Hypothalamus (tissue), 51 donors: ENCODE measurements at regions not wholly inside any gene's neighbourhood (a gene's known extent, or its start where the extent isn't known, plus 50 kb on each side); places are given as distances from the start of the nearest gene placed in this dataset.

Source experiments
- DNase-seq, 51 donors: peaks; one replicate each; lab custom pipeline; 2025; lab: John Stamatoyannopoulos, UW

DNA sequence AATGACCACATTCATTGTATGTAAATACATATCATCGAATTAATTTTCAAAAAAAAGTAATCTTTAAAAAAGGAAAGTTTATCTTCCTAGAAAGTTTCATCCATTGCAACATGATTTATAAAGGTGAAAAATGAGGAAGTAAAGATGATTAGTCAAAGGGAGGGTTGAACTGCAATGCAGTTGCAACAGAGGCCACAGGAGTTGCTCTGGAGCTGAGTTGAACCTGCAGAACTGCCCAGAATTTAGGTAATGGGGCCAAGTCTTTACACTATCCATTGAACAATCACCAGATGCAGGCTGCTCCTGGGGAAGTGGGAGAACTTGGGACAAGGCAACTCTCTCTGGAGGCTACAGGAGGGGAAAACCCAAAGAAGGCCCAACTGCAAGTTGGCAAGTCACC lies 390.7 kb downstream of the METTL4 start:
- no peak for DNase-seq

GRCh38 chr18:2183432-2183831 lies 387.9 kb downstream of the METTL4 start:
- no peak for DNase-seq

DNA sequence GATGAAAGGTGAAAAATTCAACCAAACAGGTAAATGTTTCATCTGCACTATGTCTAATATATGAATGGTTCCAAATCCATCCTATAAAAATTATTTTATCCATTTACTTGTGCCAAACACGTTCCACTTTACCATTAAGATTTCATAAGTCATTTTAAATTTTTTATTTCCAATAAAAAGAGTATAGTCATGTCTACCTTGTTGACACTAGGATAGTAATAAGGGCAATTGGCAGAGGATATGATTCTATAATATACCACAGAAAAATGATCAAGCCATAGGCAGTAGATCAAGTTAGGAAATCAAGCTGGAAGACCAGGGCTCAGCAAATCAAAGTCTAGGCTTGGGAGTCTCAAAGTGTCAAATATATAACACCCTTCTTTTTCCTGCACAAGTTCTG lies 384.3 kb downstream of the METTL4 start:
- no peak for DNase-seq

- no peak for DNase-seq
Measured at GRCh38 chr18:2188258-2188657, 383.0 kb downstream of the METTL4 start.

- no peak for DNase-seq
Measured at GRCh38 chr18:2191180-2191790, 380.0 kb downstream of the METTL4 start.

- no peak for DNase-seq
Measured at GRCh38 chr18:2192562-2192961, 378.7 kb downstream of the METTL4 start.

GRCh38 chr18:2197946-2198345 lies 373.4 kb downstream of the METTL4 start:
- DNase-seq = no peak

- no peak for DNase-seq
Measured at GRCh38 chr18:2199060-2199459, 372.2 kb downstream of the METTL4 start.

DNA sequence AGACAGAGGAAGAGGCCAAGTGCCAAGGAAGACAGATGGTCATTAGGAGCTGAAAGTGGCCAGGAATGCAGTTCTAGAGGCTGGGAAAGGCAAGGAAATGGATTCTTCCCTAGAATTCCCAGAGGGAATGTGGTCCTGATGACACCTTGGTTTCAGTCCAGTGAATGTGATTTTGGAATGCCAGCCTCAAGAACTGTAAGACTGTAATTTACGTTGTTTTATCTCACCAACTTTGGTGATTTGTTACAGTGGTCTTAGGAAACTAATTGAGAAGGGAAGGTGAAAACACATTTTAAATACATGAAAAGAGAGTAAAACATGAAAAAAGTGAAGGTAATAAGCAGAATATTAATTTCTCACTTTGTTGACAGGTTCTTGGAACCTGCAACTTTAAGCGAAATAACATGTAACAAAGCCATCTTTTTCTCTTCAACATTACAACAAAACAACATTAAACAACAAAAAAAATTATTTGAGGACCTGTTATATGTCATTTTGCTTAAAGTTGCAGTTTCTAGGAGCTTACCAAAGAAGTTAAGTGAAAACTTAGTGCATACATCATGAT lies 370.2 kb downstream of the METTL4 start:
- no peak for DNase-seq

DNA sequence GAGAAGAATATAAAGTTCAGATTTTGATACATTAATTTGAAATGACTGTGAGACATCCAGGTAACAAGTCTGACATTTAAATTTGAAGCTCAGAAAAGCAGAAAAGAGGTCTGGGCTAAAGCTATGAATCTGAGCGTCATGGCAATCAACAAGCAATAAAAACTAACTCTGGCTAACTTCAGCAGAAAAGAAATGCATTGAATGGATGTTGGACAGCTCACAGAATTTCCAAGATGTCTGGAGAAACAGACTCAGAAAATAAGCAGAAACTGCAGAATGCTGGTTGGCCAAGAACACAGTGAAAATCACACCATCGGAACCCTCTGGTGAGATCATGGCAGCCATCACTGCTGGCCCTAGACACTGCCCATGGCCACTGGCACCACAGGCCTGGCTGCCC lies 366.6 kb downstream of the METTL4 start:
- DNase-seq = no peak

DNA sequence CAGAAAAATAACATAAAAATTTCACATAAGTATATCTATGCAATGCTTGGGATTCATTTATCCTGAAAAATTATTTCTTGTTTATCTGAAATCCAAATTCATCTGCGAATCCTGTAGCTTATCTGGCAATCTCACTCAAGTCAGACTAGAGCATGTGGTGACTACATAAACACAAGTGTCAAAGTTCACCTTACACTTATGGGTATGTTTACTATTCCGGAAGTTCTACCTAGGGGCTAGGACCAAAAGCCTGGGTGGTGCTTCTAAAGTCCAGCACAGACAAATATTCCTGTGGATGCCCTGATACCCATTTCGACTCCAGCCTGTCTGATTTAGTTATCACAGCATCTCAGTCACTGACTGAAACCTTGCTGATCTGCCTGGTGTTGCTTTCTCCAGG lies 364.0 kb downstream of the METTL4 start:
- DNase-seq = no peak

- no peak for DNase-seq
Measured at GRCh38 chr18:2212598-2213205, 358.6 kb downstream of the METTL4 start.

DNA sequence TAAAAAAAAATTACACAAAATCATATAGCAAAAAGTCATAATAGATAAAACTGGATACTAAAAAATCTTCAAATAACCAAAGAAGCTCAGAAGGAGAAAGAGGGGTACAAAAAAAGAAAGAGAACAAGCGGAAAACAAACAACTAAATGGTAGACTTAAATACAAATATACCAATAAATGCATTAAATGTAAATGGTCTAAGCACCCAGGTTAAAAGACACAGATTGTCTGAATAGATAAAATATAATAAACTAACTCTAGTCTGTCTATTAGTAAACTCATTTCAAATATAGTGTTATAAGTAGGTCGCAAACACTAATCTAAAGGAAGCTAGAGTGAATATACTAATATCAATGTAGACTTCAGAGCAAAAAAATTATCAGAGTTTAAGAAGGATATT lies 357.4 kb downstream of the METTL4 start:
- DNase-seq = no peak

DNA sequence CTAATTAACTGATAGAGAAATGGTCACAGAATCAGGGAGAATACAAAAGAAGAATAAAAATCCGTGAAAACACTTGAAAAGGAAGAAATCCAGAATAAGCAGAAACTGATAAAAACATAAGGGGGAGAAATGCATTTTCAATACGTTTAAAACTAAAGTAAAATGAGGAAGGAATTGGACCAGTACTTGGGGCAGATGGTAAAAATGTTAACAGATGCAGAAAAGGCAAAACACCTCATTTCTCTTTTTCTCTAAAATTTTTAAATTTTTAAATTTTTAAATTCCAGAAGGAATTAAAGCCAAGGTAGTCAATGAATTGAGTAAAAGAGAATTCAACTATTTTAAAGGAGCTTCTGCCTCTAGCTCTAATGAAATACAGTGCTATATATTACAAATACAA lies 353.9 kb downstream of the METTL4 start:
- no peak for DNase-seq

DNA sequence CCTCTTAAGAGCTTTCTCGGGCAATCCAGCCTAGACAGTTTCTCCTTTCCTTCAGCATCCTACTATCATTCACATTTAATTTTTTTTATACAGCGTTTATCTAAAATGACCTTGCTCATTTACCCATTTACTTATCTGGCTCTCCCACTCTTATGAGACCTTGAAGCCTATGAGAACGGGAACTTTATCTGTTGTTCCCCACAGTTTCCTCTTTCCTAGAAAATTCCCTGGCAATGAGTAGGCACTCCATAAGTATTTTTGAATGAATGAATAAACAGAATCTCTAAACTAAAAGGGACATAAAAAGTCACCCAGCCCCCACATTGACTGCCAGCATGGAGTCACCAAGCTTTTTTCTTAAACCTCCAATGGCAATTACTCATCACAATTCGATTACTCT lies 353.2 kb downstream of the METTL4 start:
- no peak for DNase-seq

DNA sequence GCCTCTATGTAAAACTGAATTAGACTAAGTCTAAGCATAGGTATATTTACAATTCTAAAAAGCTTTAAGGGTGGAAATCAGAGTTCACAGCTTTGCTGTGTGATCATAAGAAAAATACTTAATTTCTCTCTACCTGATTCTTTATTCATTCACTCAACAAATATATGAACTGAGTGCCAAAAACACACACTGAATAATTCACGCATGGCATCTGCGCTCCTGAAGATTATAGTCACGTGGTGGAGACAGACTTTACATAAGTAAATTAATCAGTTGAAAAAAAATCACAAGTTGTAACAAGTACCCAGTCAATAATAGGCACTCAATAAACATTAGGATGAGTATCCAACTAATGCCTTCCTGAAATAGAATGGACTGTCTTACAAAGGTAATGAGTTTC lies 351.6 kb downstream of the METTL4 start:
- no peak for DNase-seq

DNA sequence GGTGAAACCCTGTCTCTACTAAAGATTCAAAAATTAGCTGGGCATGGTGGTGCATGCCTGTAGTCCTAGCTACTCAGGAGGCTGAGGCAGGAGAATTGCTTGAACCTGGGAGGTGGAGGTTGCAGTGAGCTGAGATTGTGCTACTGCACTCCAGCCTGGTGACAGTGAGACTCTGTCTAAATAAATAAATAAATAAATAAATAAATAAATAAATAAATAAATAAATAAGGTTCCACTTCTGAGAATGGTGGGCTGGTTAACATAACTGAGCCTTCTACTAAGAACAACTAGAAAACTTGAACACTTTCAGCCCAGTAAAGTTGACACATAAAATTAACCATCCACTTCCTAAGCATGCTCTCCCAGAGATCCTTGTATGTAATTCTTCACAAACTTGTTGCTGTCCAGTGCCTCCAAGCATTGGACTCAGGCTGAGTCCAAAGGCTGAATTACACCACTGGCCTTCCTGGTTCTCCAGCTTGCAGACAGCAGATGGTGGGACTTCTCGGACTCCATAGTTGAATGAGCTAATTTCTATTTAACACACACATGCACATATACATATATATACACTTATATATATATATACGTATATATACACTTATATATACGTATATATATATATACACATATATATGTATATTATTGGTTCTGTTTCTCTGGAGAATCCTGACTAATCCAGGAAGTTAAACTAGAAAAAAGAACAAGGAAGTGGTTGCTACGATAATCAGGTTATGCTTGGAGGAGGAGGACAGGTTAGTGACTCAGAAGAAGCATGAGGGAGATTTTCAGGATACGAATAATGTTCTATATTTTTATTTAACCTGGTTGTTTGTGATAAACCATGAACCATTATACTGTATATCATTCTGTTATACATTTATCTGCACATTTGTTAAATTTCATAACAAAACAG lies 348.8 kb downstream of the METTL4 start:
- DNase-seq = no peak

GRCh38 chr18:2223449-2223848 lies 347.9 kb downstream of the METTL4 start:
- no peak for DNase-seq

DNA sequence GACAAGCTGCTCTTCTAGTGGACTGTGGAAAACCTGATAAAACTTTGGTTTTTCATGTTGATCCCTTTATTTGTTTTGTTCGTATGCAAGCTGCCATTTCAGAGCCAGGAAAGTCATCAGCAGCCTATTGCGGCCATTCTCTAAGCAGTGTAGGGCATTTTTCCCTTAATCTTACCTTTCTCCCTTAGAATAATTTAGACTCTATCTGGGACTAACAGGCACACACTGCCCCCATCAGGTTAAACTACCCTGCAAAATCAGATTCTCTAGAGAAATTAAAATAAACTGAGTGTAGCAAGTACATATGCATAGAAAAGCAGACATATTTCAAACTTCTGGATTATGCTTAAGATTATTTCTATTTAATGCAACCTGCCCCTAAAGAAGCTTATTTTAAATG lies 347.5 kb downstream of the METTL4 start:
- DNase-seq = peak in 2 of 51 donors; percentile 4 to 8

- DNase-seq = no peak
Measured at GRCh38 chr18:2236232-2236631, 335.1 kb downstream of the METTL4 start.

DNA sequence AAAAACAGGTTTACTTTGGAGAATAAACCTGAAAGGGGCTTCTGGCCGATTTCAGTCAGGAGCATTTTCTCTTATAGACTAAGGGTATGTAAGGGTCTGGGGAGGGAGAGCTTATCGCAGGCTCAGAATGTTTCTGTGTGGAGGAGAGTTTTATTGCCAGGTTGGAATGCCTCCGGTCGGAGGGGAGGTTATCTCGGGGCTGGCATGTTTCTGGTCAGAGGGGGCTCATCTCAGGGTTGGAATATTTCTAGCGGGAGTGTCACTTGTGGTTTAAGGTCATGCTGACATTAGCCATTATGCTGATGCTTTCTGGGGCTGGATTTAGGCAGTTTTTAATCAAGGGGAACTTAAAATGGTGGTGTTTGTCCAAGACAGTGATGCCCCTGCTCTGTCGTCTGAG lies 333.6 kb downstream of the METTL4 start:
- DNase-seq = no peak

GRCh38 chr18:2240311-2240705 lies 331.0 kb downstream of the METTL4 start:
- no peak for DNase-seq
